Kidney epithelial cell (primary cell): ENCODE measurements at regions not wholly inside any gene's neighbourhood (a gene's known extent, or its start where the extent isn't known, plus 50 kb on each side); places are given as distances from the start of the nearest gene placed in this dataset.
"Not testable (repeated sequence)": the region's sequence is repeated elsewhere in the genome, so short reads cannot be mapped to it uniquely, and the experiment has no call there.

Source experiments
- DNase-seq: peaks from one replicate; pipeline ENCODE4 v3.0.0-alpha.2; 2010; ENCODE audit warnings: low read depth
- H3K27me3 ChIP-seq: 2 replicates; pipeline ENCODE4 v1.6.0; 2011; ENCODE audit warnings: low read length; ENCODE audit not compliant: control insufficient read depth, insufficient read depth
- H3K36me3 ChIP-seq: 2 replicates; pipeline ENCODE4 v1.5.1; 2011; ENCODE audit warnings: low read length; ENCODE audit not compliant: control insufficient read depth, insufficient read depth
- H3K4me3 ChIP-seq: 2 replicates; pipeline ENCODE4 v1.5.1; 2011; ENCODE audit warnings: low read depth, mild to moderate bottlenecking, control low read depth, low read length
- CTCF ChIP-seq: IDR thresholded peaks from 2 replicates; pipeline ENCODE4 v1.5.1; 2011; ENCODE audit warnings: mild to moderate bottlenecking, moderate library complexity, low read length, control low read depth, inconsistent platforms; ENCODE audit not compliant: insufficient read depth, poor library complexity, severe bottlenecking

DNA sequence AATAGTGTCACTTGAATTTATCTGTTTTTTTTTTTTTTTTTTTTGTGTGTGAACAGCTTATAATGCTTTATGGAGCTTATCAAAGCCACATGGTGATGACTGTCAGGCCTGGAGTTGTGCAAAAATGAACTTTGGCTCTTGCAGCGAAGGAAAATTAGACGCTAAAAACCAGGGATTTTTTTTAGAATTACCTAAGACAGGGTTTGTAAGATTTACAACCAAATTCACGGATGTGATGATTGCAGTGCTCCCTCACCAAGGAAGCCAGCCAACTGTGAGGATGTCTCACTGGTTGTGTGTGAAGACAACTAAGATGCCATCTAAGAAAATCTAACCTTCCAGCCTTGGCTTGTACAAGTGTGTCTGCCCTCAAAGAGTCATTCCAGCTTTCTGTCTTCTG, 127.1 kb upstream of the SLC4A4 start:
- H3K27me3 ChIP-seq, result no peaks in the 10 kb centered on the region
- no peak for TF ChIP-seq CTCF
- no peaks in the 10 kb centered on the region for H3K36me3 ChIP-seq
- no peak for DNase-seq
- H3K4me3 ChIP-seq, result no peak overlapping the region

- Histone ChIP-seq H3K36me3 (no peaks in the 10 kb centered on the region), H3K27me3 (no peaks in the 10 kb centered on the region), H3K4me3 (no peak overlapping the region)
- TF ChIP-seq CTCF, result no peak
- no peak for DNase-seq
Observed at GRCh38 chr4:71212216-71212615, 126.6 kb upstream of the SLC4A4 start.

GRCh38 chr4:71214578-71214977, 124.2 kb upstream of the SLC4A4 start:
- no peak for DNase-seq
- no peak overlapping the region for H3K4me3 ChIP-seq
- no peaks in the 10 kb centered on the region for H3K27me3 ChIP-seq
- TF ChIP-seq CTCF, result no peak
- no peaks in the 10 kb centered on the region for H3K36me3 ChIP-seq

DNA sequence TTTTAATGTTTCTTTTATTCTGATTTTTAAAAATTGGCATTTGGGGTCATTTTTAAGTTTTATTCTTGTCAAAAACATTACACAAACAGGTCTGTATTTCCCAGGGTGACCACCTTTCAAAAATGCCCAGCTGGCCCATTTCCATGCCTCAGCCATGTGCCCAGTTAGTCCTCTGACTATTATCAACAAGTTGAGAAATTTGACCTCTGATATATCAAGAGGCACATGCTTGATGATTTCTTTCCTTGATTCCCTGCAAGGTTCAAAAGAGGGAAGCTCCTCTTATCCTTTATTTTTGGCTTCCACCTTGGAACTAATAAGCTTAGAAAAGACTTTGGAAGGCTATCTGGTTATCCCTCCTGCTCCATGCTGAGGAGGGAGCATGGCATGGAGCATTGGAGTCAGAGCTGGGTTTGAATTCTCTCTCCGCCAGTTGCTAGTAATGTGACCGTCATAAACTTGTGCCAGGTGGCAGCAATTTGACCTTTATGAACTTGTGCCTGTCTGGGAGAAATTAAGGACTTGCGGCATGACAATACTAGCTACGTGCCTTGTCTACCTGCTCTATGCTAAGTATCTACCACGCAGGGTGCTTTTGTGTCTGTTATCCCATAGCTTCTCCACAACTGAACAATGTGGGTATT, 122.4 kb upstream of the SLC4A4 start:
- no peak for TF ChIP-seq CTCF
- H3K4me3 ChIP-seq, result no peak overlapping the region
- no peaks in the 10 kb centered on the region for H3K27me3 ChIP-seq
- no peak for DNase-seq
- no peaks in the 10 kb centered on the region for H3K36me3 ChIP-seq

GRCh38 chr4:71217688-71218087, 121.1 kb upstream of the SLC4A4 start:
- Histone ChIP-seq H3K27me3 (no peaks in the 10 kb centered on the region), H3K36me3 (no peaks in the 10 kb centered on the region), H3K4me3 (no peak overlapping the region)
- TF ChIP-seq CTCF, result no peak
- DNase-seq, result no peak

DNA sequence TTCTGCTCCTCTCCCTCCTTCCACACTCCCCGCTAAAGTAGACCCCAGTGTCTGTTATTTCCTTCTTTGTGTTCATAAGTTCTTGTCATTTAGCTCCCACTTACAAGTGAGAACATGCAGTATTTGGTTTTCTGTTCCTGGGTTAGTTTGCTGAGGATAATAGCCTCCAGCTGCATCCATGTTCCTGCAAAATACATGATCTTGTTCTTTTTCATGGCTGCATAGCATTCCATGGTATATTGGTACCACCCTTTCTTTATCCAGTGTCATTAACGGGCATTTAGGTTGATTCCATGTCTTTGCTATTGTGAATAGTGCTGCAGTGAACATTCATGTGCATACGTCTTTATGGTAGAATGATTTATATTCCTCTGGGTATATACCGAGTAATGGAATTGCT, 118.0 kb upstream of the SLC4A4 start:
- H3K4me3 ChIP-seq, H3K36me3 ChIP-seq, DNase-seq, H3K27me3 ChIP-seq: not testable (repeated sequence)
